ENCODE measurements at regions not wholly inside any gene's neighbourhood (a gene's known extent, or its start where the extent isn't known, plus 50 kb on each side); places are given as distances from the start of the nearest gene placed in this dataset.

DNA sequence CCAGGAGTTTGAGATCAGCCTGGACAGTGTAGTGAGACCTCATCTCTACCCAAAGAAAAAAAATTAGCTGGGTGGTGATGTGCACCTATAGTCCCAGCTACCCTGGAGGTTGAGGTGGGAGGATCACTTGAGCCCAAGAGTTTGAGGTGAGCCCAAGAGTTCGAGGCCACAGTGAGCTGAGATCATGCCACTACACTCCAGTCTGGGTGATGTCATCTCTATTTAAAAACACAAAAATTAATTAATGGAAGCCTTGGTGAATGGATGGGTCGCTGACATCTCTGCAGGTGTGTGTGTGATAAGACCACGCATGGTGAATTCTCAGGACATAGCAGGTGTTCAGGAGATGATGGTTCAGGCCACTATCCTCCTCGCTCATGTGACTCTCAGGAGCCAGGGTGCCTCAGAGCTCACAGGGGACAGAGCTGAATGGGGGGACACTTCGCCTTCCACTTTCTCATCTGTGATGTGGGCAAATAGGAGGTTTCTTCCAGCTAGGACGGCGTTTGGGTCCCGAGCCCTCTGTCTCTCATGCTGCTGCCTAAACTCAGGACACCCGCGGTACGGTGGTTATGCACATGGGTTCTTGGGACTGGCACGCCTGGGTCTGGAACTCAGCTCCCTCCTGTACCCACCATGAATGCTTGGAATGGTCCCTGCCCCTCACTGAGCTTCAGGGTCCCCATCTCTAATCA lies 113.4 kb upstream of the ZBTB40 start:
- H4K20me1 ChIP-seq (ENCODE audit: control insufficient read depth, insufficient read depth, low read length, poor library complexity, severe bottlenecking) = no peaks in the 10 kb centered on the region
- DNase-seq (no peak), ATAC-seq (ENCODE audit: low read depth) (no peak)
- Mint-ChIP-seq H3K27ac (no peak overlapping the region), H3K4me3 (no peak overlapping the region), H3K9me3 (ENCODE audit: insufficient read depth) (no peaks in the 10 kb centered on the region), H3K4me1 (no peaks in the 10 kb centered on the region), H3K27me3 (peaks cover 40% of the 10 kb centered on the region)
- CTCF ChIA-PET = no interaction called here
- no peak for TF ChIP-seq EZH2 (IDR thresholded peaks at IDR 0.05; ENCODE audit: borderline replicate concordance, insufficient read depth, low read depth, low read length, poor library complexity, severe bottlenecking)
- TF ChIP-seq, protein P1, sequence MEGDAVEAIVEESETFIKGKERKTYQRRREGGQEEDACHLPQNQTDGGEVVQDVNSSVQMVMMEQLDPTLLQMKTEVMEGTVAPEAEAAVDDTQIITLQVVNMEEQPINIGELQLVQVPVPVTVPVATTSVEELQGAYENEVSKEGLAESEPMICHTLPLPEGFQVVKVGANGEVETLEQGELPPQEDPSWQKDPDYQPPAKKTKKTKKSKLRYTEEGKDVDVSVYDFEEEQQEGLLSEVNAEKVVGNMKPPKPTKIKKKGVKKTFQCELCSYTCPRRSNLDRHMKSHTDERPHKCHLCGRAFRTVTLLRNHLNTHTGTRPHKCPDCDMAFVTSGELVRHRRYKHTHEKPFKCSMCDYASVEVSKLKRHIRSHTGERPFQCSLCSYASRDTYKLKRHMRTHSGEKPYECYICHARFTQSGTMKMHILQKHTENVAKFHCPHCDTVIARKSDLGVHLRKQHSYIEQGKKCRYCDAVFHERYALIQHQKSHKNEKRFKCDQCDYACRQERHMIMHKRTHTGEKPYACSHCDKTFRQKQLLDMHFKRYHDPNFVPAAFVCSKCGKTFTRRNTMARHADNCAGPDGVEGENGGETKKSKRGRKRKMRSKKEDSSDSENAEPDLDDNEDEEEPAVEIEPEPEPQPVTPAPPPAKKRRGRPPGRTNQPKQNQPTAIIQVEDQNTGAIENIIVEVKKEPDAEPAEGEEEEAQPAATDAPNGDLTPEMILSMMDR (IDR thresholded peaks at IDR 0.05) = no peak
- H3K36me3 ChIP-seq (replicated peaks in 1 of 2; ENCODE audit: control extremely low read depth in 1 of 2, control insufficient read depth in 1 of 2, extremely low read depth in 1 of 2, insufficient read depth in 2 of 2, low read length in 1 of 2) = no peaks in the 10 kb centered on the region
- no peak overlapping the region for H3K4me2 ChIP-seq (replicated peaks; ENCODE audit: low read depth, low read length, poor library complexity, severe bottlenecking)
- H3K4me1 ChIP-seq (ENCODE audit: control insufficient read depth in 2 of 2, insufficient read depth in 2 of 2, low read length in 2 of 2) = no peaks in the 10 kb centered on the region
- H3K4me3 ChIP-seq (ENCODE audit: control extremely low read depth in 1 of 5, extremely low read depth in 1 of 5, insufficient read depth in 1 of 5, low read depth in 2 of 5, low read length in 4 of 5) = no peak overlapping the region
- intact Hi-C loops (cut with micrococcal nuclease) = no loop called here
- peaks cover 0 to 5% (median 0%) of the 10 kb centered on the region in 3 donors for H3K9me3 ChIP-seq (ENCODE audit: control extremely low read depth in 1 of 3, control insufficient read depth in 2 of 3, insufficient read depth in 1 of 3, low read length in 2 of 3)
- H3K79me2 ChIP-seq (ENCODE audit: control insufficient read depth, insufficient read depth, low read length) = no peaks in the 10 kb centered on the region
- H3K27ac ChIP-seq (ENCODE audit: low read length in 2 of 2) = no peak overlapping the region
- POLR2A ChIA-PET = no interaction called here
- H3K27me3 ChIP-seq (replicated peaks in 1 of 4; ENCODE audit: control extremely low read depth in 1 of 4, control insufficient read depth in 3 of 4, insufficient read depth in 4 of 4, low read length in 3 of 4) = peaks cover 0 to 32% (median 0%) of the 10 kb centered on the region in 4 experiments
- WGBS (ENCODE audit: insufficient coverage) = 96% methylated on average over 10 of the region's 12 CpGs
- H2AFZ ChIP-seq (ENCODE audit: insufficient read depth, low read depth, low read length, poor library complexity, severe bottlenecking) = no peak overlapping the region
- H3K9ac ChIP-seq (ENCODE audit: low read length) = no peak overlapping the region

DNA sequence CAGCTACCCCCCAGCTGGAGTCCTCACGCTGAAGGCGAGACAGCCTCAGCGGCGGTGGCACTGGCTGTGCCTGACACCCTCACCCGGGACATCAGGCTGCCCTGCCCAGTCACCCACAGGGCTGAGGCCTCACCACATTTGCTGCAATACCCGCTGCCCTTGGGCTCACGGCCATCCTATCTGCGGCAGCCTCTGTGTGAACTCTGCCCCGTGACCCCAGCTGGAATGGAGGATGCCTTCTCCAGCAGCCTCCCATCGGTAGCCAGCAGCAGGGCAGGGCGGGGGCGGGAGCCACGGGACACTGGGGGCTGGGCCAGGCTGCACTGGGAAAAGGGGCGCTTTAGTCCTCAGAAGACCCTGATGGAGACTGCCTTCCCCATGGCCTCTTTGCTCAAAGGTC lies 112.4 kb upstream of the ZBTB40 start:
- no peak overlapping the region for H2AFZ ChIP-seq (ENCODE audit: insufficient read depth, low read depth, low read length, poor library complexity, severe bottlenecking)
- no peak overlapping the region for H3K4me2 ChIP-seq (replicated peaks; ENCODE audit: low read depth, low read length, poor library complexity, severe bottlenecking)
- no peak overlapping the region for H3K27ac ChIP-seq (ENCODE audit: low read length in 2 of 2)

More for the DNA sequence above, 112.4 kb upstream of the ZBTB40 start:
- peaks cover 0 to 32% (median 0%) of the 10 kb centered on the region in 4 experiments for H3K27me3 ChIP-seq (replicated peaks in 1 of 4; ENCODE audit: control extremely low read depth in 1 of 4, control insufficient read depth in 3 of 4, insufficient read depth in 4 of 4, low read length in 3 of 4)
- peaks cover 47% of the 10 kb centered on the region for H3K27me3 Mint-ChIP-seq
- no peaks in the 10 kb centered on the region for H3K4me1 ChIP-seq (ENCODE audit: control insufficient read depth in 2 of 2, insufficient read depth in 2 of 2, low read length in 2 of 2)
- ChIA-PET POLR2A (no interaction called here), CTCF (no interaction called here)
- H3K36me3 ChIP-seq (replicated peaks in 1 of 2; ENCODE audit: control extremely low read depth in 1 of 2, control insufficient read depth in 1 of 2, extremely low read depth in 1 of 2, insufficient read depth in 2 of 2, low read length in 1 of 2) = no peaks in the 10 kb centered on the region
- H3K9me3 Mint-ChIP-seq (ENCODE audit: insufficient read depth) = no peaks in the 10 kb centered on the region
- no peaks in the 10 kb centered on the region for H4K20me1 ChIP-seq (ENCODE audit: control insufficient read depth, insufficient read depth, low read length, poor library complexity, severe bottlenecking)
- DNase-seq (no peak), ATAC-seq (ENCODE audit: low read depth) (no peak)
- TF ChIP-seq, protein P1 (IDR thresholded peaks at IDR 0.05) = no peak
- no peak for TF ChIP-seq EZH2 (IDR thresholded peaks at IDR 0.05; ENCODE audit: borderline replicate concordance, insufficient read depth, low read depth, low read length, poor library complexity, severe bottlenecking)
- intact Hi-C loops (cut with micrococcal nuclease) = no loop called here
- H3K9ac ChIP-seq (ENCODE audit: low read length) = no peak overlapping the region
- no peak overlapping the region for H3K27ac Mint-ChIP-seq
- no peaks in the 10 kb centered on the region for H3K4me1 Mint-ChIP-seq
- no peaks in the 10 kb centered on the region for H3K79me2 ChIP-seq (ENCODE audit: control insufficient read depth, insufficient read depth, low read length)
- no peak overlapping the region for H3K4me3 ChIP-seq (ENCODE audit: control extremely low read depth in 1 of 5, extremely low read depth in 1 of 5, insufficient read depth in 1 of 5, low read depth in 2 of 5, low read length in 4 of 5)
- peaks cover 0 to 9% (median 0%) of the 10 kb centered on the region in 3 donors for H3K9me3 ChIP-seq (ENCODE audit: control extremely low read depth in 1 of 3, control insufficient read depth in 2 of 3, insufficient read depth in 1 of 3, low read length in 2 of 3)
- 82% methylated on average over 14 of the region's 14 CpGs for WGBS (ENCODE audit: insufficient coverage)
- no peak overlapping the region for H3K4me3 Mint-ChIP-seq
